K562 (cell line): ENCODE measurements at regions not wholly inside any gene's neighbourhood (a gene's known extent, or its start where the extent isn't known, plus 50 kb on each side); places are given as distances from the start of the nearest gene placed in this dataset.

Experiments used
- ATAC-seq: fragments of 200-7000 bp; cut with Tn5 transposase; 3 replicates; pipeline ENCODE4 v1.9.1; 2020; ENCODE audit warnings: moderate library complexity
- BruUV-seq: library from RNA; stranded (reverse); fragments of 400-500 nt; replicated peaks from 2 replicates; lab custom pipeline; 2021; lab: Mats Ljungman, UMichigan
- CTCF ChIA-PET: fragments of 300-600 bp; formaldehyde crosslinking; extraction: SDS; loops from one replicate; lab custom pipeline; 2021; ENCODE audit warnings: low intra/inter-chr PET ratio; lab: Yijun Ruan, JAX
- POLR2A ChIA-PET: fragments of 300-600, 350-650 bp; sonication (Branson Sonifier 250); formaldehyde crosslinking; extraction: SDS; loops from one replicate; lab custom pipeline; 2021; ENCODE audit warnings: antibody characterized with exemption, inconsistent platforms; lab: Yijun Ruan, JAX
- DNase-seq, 4 experiments: peaks; one replicate each; pipeline versions ENCODE4 v3.0.0 to v3.0.0-alpha.2; 2011 to 2018; ENCODE audit warnings: low spot score in 3 of 4, mixed read lengths in 3 of 4; ENCODE audit errors: extremely low read depth in 1 of 4
- FAIRE-seq: peaks from 2 replicates; lab custom pipeline; 2011; peaks lifted over from hg19 to GRCh38; lab: Jason Lieb, UNC
- H2AFZ ChIP-seq: 2 replicates; pipeline ENCODE4 v1.6.0; 2011; ENCODE audit warnings: low read depth, low read length, control low read depth, inconsistent platforms
- H3K27ac ChIP-seq: fragments of 200-600 bp; 3 replicates; pipeline ENCODE4 v1.8.0; 2011; ENCODE audit warnings: low read depth, mild to moderate bottlenecking, control low read depth, inconsistent platforms, low read length, moderate library complexity, mixed read lengths; ENCODE audit errors: extremely low read depth
- H3K27me3 ChIP-seq, 2 experiments: fragments of 300-600 bp in 1 of 2; 2 replicates in 1 of 2; 3 replicates in 1 of 2; pipeline versions ENCODE4 v1.6.0 to v1.8.0; 2011; ENCODE audit warnings: inconsistent platforms in 2 of 2, low read length in 2 of 2, mild to moderate bottlenecking in 1 of 2, mixed read lengths in 1 of 2, moderate library complexity in 1 of 2; ENCODE audit not compliant: control insufficient read depth in 2 of 2, insufficient read depth in 2 of 2
- H3K36me3 ChIP-seq: fragments of 300-600 bp; 3 replicates; pipeline ENCODE4 v1.8.0; 2011; ENCODE audit warnings: mild to moderate bottlenecking, low read length, inconsistent platforms; ENCODE audit not compliant: control insufficient read depth, insufficient read depth
- H3K4me1 ChIP-seq, 2 experiments: fragments of 200-600 bp in 1 of 2; replicated peaks in 1 of 2; 2 replicates in 1 of 2; 3 replicates in 1 of 2; pipeline versions ENCODE4 v1.5.1 to v1.8.0; 2011; ENCODE audit warnings: inconsistent platforms in 2 of 2, low read length in 2 of 2, mild to moderate bottlenecking in 1 of 2, mixed read lengths in 1 of 2, moderate library complexity in 1 of 2; ENCODE audit not compliant: control insufficient read depth in 2 of 2, insufficient read depth in 2 of 2
- H3K4me2 ChIP-seq: 2 replicates; pipeline ENCODE4 v1.6.1; 2011; ENCODE audit warnings: low read length, control low read depth, inconsistent platforms, mixed read lengths; ENCODE audit not compliant: insufficient read depth
- H3K4me3 ChIP-seq: fragments of 200-600 bp; sonication (generic), shearing (Covaris generic); 2 replicates; pipeline ENCODE4 v1.5.1; 2016; ENCODE audit warnings: control low read depth, inconsistent platforms
- H3K79me2 ChIP-seq: fragments of 200-600 bp; 3 replicates; pipeline ENCODE4 v1.8.0; 2011; ENCODE audit warnings: low read length, inconsistent platforms; ENCODE audit not compliant: control insufficient read depth, insufficient read depth
- H3K9ac ChIP-seq, 2 experiments: 2 replicates each; pipeline versions ENCODE4 v1.6.0 to v1.6.1; 2011; ENCODE audit warnings: low read depth in 2 of 2, low read length in 2 of 2, control low read depth in 1 of 2, inconsistent platforms in 1 of 2, mild to moderate bottlenecking in 1 of 2, mixed read lengths in 1 of 2; ENCODE audit not compliant: insufficient read depth in 1 of 2
- H3K9me1 ChIP-seq: one replicate; pipeline ENCODE4 v1.6.0; 2011; ENCODE audit warnings: inconsistent platforms, mild to moderate bottlenecking, low read length, moderate library complexity; ENCODE audit not compliant: control insufficient read depth, insufficient read depth
- H3K9me3 ChIP-seq: replicated peaks from 2 replicates; pipeline ENCODE4 v1.5.1; 2011; ENCODE audit warnings: low read depth, low read length, inconsistent platforms; ENCODE audit not compliant: control insufficient read depth, insufficient read depth
- H4K20me1 ChIP-seq: replicated peaks from 2 replicates; pipeline ENCODE4 v1.6.1; 2011; ENCODE audit warnings: low read length, inconsistent platforms, mixed read lengths; ENCODE audit not compliant: control insufficient read depth, insufficient read depth
- ATF7 ChIP-seq: fragments of 450-650 bp; IDR thresholded peaks from 2 replicates; pipeline ENCODE4 v1.7.1; 2014; ENCODE audit warnings: mild to moderate bottlenecking, moderate library complexity
- CHCHD3 ChIP-seq: fragments of 250-450 bp; sonication (Bioruptor Pico); IDR thresholded peaks from 2 replicates; pipeline ENCODE4 v2.1.2; 2022; ENCODE audit warnings: mild to moderate bottlenecking
- CXXC5 ChIP-seq: fragments of 250-450 bp; sonication (Bioruptor Pico); IDR thresholded peaks from 2 replicates; pipeline ENCODE4 v1.8.0; 2022; ENCODE audit warnings: inconsistent platforms, mild to moderate bottlenecking, moderate library complexity
- E2F3 ChIP-seq: fragments of 250-450 bp; sonication (Bioruptor Pico); IDR thresholded peaks from 2 replicates; pipeline ENCODE4 v1.4.0; 2020; ENCODE audit warnings: mild to moderate bottlenecking
- KLF16 ChIP-seq: IDR thresholded peaks from 2 replicates; pipeline ENCODE4 v1.6.1; 2016; ENCODE audit warnings: antibody characterized with exemption
- MEF2D ChIP-seq: conservative IDR thresholded peaks from 2 replicates; pipeline ENCODE4 v1.6.1; 2016; ENCODE audit warnings: low read depth, missing genetic modification characterization, missing compliant biosample characterization
- MXI1 ChIP-seq: IDR thresholded peaks from 2 replicates; pipeline ENCODE4 v1.6.1; 2011; ENCODE audit warnings: low read depth, mild to moderate bottlenecking, improper control_type of control experiment, low read length
- NFATC3 ChIP-seq: fragments of 450-650 bp; IDR thresholded peaks from 2 replicates; pipeline ENCODE4 v1.6.1; 2017; ENCODE audit warnings: mild to moderate bottlenecking
- RFX7 ChIP-seq: fragments of 250-450 bp; sonication (Bioruptor Pico); IDR thresholded peaks from 2 replicates; pipeline ENCODE4 v1.5.1; 2021; ENCODE audit warnings: mild to moderate bottlenecking
- SETDB1 ChIP-seq: IDR thresholded peaks from one replicate; pipeline ENCODE4 v1.6.1; 2012; ENCODE audit warnings: low read length, control low read depth, inconsistent platforms
- TRIM28 ChIP-seq: fragments of 450-650 bp; IDR thresholded peaks from 2 replicates; pipeline ENCODE4 v1.6.1; 2017
- ZFP36 ChIP-seq: fragments of 150-350 bp; IDR thresholded peaks from 2 replicates; pipeline ENCODE4 v1.6.1; 2018; ENCODE audit warnings: low read length, low read depth; ENCODE audit not compliant: partially characterized antibody
- ZNF584 ChIP-seq: fragments of 200-800 bp; sonication (Bioruptor generic); IDR thresholded peaks from 2 replicates; pipeline ENCODE4 v1.6.1; 2016; ENCODE audit warnings: low read depth, mild to moderate bottlenecking, missing genetic modification characterization, missing compliant biosample characterization
- ZNF586 ChIP-seq: fragments of 450-650 bp; formaldehyde crosslinking; conservative IDR thresholded peaks from 2 replicates; pipeline ENCODE4 v1.4.0; 2020; ENCODE audit warnings: mild to moderate bottlenecking, moderate library complexity
- ZNF668 ChIP-seq: fragments of 250-450 bp; sonication (Bioruptor Pico); IDR thresholded peaks from 2 replicates; pipeline ENCODE4 v1.8.0; 2022; ENCODE audit warnings: mild to moderate bottlenecking, inconsistent platforms
- in situ Hi-C: fragments of 300-500 bp; cut with MboI; formaldehyde crosslinking; loops from 4 replicates; pipeline ENCODE4 v1.15.0; 2018; ENCODE audit warnings: inconsistent platforms, mixed read lengths
- intact Hi-C: fragments of 100-400 bp; cut with micrococcal nuclease; formaldehyde crosslinking; loops from 2 replicates; pipeline ENCODE4 v1.14.2; 2022
- TF ChIP-seq, protein P1 (sequence below): fragments of 450-650 bp; conservative IDR thresholded peaks from 2 replicates; pipeline ENCODE4 v1.6.1; 2016; ENCODE audit warnings: missing genetic modification characterization, low read depth, mild to moderate bottlenecking, control low read depth, missing compliant biosample characterization
- TF ChIP-seq, protein P2 (sequence below): fragments of 450-650 bp; formaldehyde crosslinking; IDR thresholded peaks from 2 replicates; pipeline ENCODE4 v1.4.0; 2020; ENCODE audit warnings: mild to moderate bottlenecking, mixed read lengths
- TF ChIP-seq, protein P3 (sequence below): IDR thresholded peaks from 3 replicates; pipeline ENCODE4 v1.6.1; 2011; ENCODE audit warnings: borderline replicate concordance, mild to moderate bottlenecking; ENCODE audit not compliant: insufficient read length, insufficient read depth
- TF ChIP-seq, protein P4 (sequence below), 2 experiments: fragments of 450-650 bp; IDR thresholded peaks; 2 replicates each; pipeline ENCODE4 v1.6.1; 2016

DNA sequence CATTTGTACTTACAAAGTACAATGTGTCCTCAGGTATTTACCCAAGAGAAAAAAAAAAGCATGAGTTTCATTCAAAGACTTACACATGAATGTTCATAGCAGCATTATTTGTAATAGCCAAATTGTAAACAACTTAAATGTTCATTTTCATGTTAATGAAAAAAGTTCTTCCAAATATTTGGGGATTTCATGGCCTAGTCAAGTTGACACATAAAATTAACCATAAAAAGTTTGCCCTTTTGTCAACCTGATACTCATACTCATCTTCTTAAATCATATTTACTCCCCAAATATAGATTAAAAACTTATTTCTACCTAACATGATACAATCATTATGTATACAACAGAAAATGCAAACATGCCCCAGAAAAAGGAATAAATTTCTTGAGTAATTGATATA lies 112.5 kb upstream of the EMCN start:
- no peak overlapping the region for H3K4me2 ChIP-seq
- no peak overlapping the region for H3K4me3 ChIP-seq
- no peaks in the 10 kb centered on the region for H3K79me2 ChIP-seq
- CTCF ChIA-PET: no interaction called here
- TF ChIP-seq, protein P1, sequence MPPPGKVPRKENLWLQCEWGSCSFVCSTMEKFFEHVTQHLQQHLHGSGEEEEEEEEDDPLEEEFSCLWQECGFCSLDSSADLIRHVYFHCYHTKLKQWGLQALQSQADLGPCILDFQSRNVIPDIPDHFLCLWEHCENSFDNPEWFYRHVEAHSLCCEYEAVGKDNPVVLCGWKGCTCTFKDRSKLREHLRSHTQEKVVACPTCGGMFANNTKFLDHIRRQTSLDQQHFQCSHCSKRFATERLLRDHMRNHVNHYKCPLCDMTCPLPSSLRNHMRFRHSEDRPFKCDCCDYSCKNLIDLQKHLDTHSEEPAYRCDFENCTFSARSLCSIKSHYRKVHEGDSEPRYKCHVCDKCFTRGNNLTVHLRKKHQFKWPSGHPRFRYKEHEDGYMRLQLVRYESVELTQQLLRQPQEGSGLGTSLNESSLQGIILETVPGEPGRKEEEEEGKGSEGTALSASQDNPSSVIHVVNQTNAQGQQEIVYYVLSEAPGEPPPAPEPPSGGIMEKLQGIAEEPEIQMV (tag): no peak
- TF ChIP-seq ZFP36 (no peak), NFATC3 (no peak), CHCHD3 (no peak), ATF7 (no peak), ZNF584 (CRISPR knock-in tag) (no peak), MEF2D (tag) (no peak), SETDB1 (no peak), E2F3 (CRISPR knock-in tag) (no peak), MXI1 (no peak), RFX7 (no peak), TRIM28 (no peak), KLF16 (no peak), ZNF668 (CRISPR knock-in tag) (no peak), ZNF586 (CRISPR knock-in tag) (no peak), CXXC5 (CRISPR knock-in tag) (no peak)
- TF ChIP-seq, protein P2, sequence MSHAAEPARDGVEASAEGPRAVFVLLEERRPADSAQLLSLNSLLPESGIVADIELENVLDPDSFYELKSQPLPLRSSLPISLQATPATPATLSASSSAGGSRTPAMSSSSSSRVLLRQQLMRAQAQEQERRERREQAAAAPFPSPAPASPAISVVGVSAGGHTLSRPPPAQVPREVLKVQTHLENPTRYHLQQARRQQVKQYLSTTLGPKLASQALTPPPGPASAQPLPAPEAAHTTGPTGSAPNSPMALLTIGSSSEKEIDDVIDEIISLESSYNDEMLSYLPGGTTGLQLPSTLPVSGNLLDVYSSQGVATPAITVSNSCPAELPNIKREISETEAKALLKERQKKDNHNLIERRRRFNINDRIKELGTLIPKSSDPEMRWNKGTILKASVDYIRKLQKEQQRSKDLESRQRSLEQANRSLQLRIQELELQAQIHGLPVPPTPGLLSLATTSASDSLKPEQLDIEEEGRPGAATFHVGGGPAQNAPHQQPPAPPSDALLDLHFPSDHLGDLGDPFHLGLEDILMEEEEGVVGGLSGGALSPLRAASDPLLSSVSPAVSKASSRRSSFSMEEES: no peak
- TF ChIP-seq, protein P3, sequence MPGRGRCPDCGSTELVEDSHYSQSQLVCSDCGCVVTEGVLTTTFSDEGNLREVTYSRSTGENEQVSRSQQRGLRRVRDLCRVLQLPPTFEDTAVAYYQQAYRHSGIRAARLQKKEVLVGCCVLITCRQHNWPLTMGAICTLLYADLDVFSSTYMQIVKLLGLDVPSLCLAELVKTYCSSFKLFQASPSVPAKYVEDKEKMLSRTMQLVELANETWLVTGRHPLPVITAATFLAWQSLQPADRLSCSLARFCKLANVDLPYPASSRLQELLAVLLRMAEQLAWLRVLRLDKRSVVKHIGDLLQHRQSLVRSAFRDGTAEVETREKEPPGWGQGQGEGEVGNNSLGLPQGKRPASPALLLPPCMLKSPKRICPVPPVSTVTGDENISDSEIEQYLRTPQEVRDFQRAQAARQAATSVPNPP: no peak
- TF ChIP-seq, protein P4, sequence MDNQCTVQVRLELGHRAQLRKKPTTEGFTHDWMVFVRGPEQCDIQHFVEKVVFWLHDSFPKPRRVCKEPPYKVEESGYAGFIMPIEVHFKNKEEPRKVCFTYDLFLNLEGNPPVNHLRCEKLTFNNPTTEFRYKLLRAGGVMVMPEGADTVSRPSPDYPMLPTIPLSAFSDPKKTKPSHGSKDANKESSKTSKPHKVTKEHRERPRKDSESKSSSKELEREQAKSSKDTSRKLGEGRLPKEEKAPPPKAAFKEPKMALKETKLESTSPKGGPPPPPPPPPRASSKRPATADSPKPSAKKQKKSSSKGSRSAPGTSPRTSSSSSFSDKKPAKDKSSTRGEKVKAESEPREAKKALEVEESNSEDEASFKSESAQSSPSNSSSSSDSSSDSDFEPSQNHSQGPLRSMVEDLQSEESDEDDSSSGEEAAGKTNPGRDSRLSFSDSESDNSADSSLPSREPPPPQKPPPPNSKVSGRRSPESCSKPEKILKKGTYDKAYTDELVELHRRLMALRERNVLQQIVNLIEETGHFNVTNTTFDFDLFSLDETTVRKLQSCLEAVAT (IDR thresholded peaks at IDR 0.05): no peak
- no peak overlapping the region for H2AFZ ChIP-seq
- H3K36me3 ChIP-seq: no peaks in the 10 kb centered on the region
- FAIRE-seq: no peak
- no peaks in the 10 kb centered on the region for H3K27me3 ChIP-seq
- in situ Hi-C loops: no loop called here
- no peak for DNase-seq
- no peak for ATAC-seq
- no peaks in the 10 kb centered on the region for H3K4me1 ChIP-seq
- intact Hi-C loops: no loop called here
- no peak overlapping the region for H3K27ac ChIP-seq
- POLR2A ChIA-PET: no interaction called here
- no peak overlapping the region for H3K9ac ChIP-seq
- no TSS peak for BruUV-seq
- no peaks in the 10 kb centered on the region for H4K20me1 ChIP-seq
- no peaks in the 10 kb centered on the region; the same call in 1 of the 2 replicates for H3K9me3 ChIP-seq
- no peaks in the 10 kb centered on the region for H3K9me1 ChIP-seq
